ENCODE measurements at regions not wholly inside any gene's neighbourhood (a gene's known extent, or its start where the extent isn't known, plus 50 kb on each side); places are given as distances from the start of the nearest gene placed in this dataset.

DNA sequence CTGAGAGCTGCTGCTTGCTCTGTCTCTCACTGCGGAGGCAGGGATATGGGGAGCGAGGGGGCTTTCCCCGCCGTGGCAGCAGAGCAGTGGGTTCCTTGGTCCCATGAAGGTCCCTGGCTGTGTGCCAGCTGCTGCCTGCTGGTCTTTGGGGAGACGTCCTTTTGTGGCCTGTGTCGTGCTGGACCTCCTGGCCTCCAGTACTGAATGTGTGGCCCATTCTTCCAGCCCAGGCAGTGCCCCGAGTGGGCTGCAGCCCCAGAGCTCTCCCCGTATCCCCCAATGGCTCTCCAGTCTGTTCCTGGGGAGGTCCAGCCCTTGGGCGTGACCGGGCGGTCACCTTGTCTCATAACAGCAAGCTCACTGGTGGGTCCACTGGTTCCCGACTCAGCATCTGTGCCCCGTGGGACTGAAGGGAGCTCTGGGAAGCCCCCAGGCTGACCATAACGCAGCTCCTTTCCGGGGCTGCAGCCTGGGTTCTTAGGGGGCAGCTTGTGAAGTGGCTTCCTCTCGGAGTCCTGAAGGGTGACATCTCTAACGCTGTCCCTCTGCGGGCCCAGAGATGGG, 115.6 kb downstream of the SMIM20 start:
- TF ChIP-seq, protein P1, sequence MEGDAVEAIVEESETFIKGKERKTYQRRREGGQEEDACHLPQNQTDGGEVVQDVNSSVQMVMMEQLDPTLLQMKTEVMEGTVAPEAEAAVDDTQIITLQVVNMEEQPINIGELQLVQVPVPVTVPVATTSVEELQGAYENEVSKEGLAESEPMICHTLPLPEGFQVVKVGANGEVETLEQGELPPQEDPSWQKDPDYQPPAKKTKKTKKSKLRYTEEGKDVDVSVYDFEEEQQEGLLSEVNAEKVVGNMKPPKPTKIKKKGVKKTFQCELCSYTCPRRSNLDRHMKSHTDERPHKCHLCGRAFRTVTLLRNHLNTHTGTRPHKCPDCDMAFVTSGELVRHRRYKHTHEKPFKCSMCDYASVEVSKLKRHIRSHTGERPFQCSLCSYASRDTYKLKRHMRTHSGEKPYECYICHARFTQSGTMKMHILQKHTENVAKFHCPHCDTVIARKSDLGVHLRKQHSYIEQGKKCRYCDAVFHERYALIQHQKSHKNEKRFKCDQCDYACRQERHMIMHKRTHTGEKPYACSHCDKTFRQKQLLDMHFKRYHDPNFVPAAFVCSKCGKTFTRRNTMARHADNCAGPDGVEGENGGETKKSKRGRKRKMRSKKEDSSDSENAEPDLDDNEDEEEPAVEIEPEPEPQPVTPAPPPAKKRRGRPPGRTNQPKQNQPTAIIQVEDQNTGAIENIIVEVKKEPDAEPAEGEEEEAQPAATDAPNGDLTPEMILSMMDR (IDR thresholded peaks at IDR 0.05), result no peak
- no peak for TF ChIP-seq POLR2A (IDR thresholded peaks at IDR 0.05)

All from tibial nerve (tissue), 3 donors.